GM23338 (cell line): ENCODE measurements at regions not wholly inside any gene's neighbourhood (a gene's known extent, or its start where the extent isn't known, plus 50 kb on each side); places are given as distances from the start of the nearest gene placed in this dataset.

Experiments used
- ATAC-seq: fragments of 200-7000 bp; cut with Tn5 transposase; 3 replicates; pipeline ENCODE4 v1.9.1; 2020
- DNase-seq: peaks from one replicate; pipeline ENCODE4 v3.0.0-alpha.2; 2015; ENCODE audit warnings: low spot score
- H2AFZ ChIP-seq: fragments of 200-600 bp; sonication (generic); 2 replicates; pipeline ENCODE4 v1.8.0; 2016; ENCODE audit warnings: antibody characterized with exemption, mild to moderate bottlenecking, moderate library complexity
- H3F3A ChIP-seq: fragments of 200-600 bp; sonication (generic); replicated peaks from 2 replicates; pipeline ENCODE4 v1.8.0; 2017; ENCODE audit warnings: antibody characterized with exemption, mixed run types, low read depth
- H3K27ac ChIP-seq: fragments of 200-600 bp; sonication (generic); 2 replicates; pipeline ENCODE4 v1.6.1; 2016; ENCODE audit warnings: low read depth
- H3K27me3 ChIP-seq: fragments of 200-600 bp; sonication (generic); 2 replicates; pipeline ENCODE4 v1.8.0; 2016; ENCODE audit warnings: mild to moderate bottlenecking, mixed run types, moderate library complexity; ENCODE audit not compliant: insufficient read depth
- H3K36me3 ChIP-seq: fragments of 200-600 bp; sonication (generic); 2 replicates; pipeline ENCODE4 v1.8.0; 2016; ENCODE audit warnings: mild to moderate bottlenecking; ENCODE audit not compliant: insufficient read depth
- H3K4me1 ChIP-seq: fragments of 200-600 bp; sonication (generic); 2 replicates; pipeline ENCODE4 v1.8.0; 2016; ENCODE audit warnings: mild to moderate bottlenecking, moderate library complexity; ENCODE audit not compliant: insufficient read depth
- H3K4me2 ChIP-seq: fragments of 200-600 bp; sonication (generic); 2 replicates; pipeline ENCODE4 v1.7.1; 2017; ENCODE audit warnings: mixed run types
- H3K4me3 ChIP-seq: fragments of 200-600 bp; sonication (generic); 2 replicates; pipeline ENCODE4 v1.6.1; 2016; ENCODE audit warnings: mixed run types
- H3K79me2 ChIP-seq: fragments of 200-600 bp; sonication (generic); replicated peaks from 2 replicates; pipeline ENCODE4 v1.8.0; 2017; ENCODE audit warnings: mild to moderate bottlenecking; ENCODE audit not compliant: insufficient read depth
- H3K9me2 ChIP-seq: fragments of 200-600 bp; sonication (generic); 2 replicates; pipeline ENCODE4 v1.8.0; 2017; ENCODE audit not compliant: insufficient read depth
- H4K20me1 ChIP-seq: fragments of 200-600 bp; sonication (generic); replicated peaks from 2 replicates; pipeline ENCODE4 v1.8.0; 2017; ENCODE audit warnings: mild to moderate bottlenecking; ENCODE audit not compliant: insufficient read depth
- H3K27ac Mint-ChIP-seq: 2 replicates; pipeline ENCODE4 v1.8.0; 2020; ENCODE audit warnings: inconsistent platforms, mild to moderate bottlenecking, moderate library complexity, mixed read lengths
- H3K27me3 Mint-ChIP-seq: 3 replicates; pipeline ENCODE4 v1.8.0; 2022; ENCODE audit warnings: low read depth, mild to moderate bottlenecking, moderate library complexity, mixed read lengths, inconsistent platforms; ENCODE audit not compliant: insufficient read depth, poor library complexity
- H3K36me3 Mint-ChIP-seq: 3 replicates; pipeline ENCODE4 v1.8.0; 2021; ENCODE audit warnings: low read depth, mild to moderate bottlenecking, inconsistent platforms, moderate library complexity, mixed read lengths
- H3K4me1 Mint-ChIP-seq: 3 replicates; pipeline ENCODE4 v1.8.0; 2020; ENCODE audit warnings: mild to moderate bottlenecking, inconsistent platforms, mixed read lengths
- H3K4me3 Mint-ChIP-seq: 3 replicates; pipeline ENCODE4 v1.8.0; 2021; ENCODE audit warnings: moderate library complexity, mild to moderate bottlenecking, inconsistent platforms, mixed read lengths
- H3K9me3 Mint-ChIP-seq: 3 replicates; pipeline ENCODE4 v1.8.0; 2020; ENCODE audit warnings: moderate library complexity, mild to moderate bottlenecking, inconsistent platforms, mixed read lengths
- EZH2phosphoT487 ChIP-seq: fragments of 200-600 bp; sonication (generic); IDR thresholded peaks from one replicate; pipeline ENCODE4 v1.8.1; 2018; ENCODE audit warnings: antibody characterized with exemption; ENCODE audit not compliant: unreplicated experiment
- JUNB ChIP-seq: IDR thresholded peaks from one replicate; pipeline ENCODE4 v1.6.1; 2016; ENCODE audit warnings: antibody characterized with exemption; ENCODE audit not compliant: unreplicated experiment
- STAT1 ChIP-seq: IDR thresholded peaks from one replicate; pipeline ENCODE4 v1.6.1; 2016; ENCODE audit warnings: antibody characterized with exemption; ENCODE audit not compliant: unreplicated experiment
- ZNF114 ChIP-seq: fragments of 250-450 bp; sonication (Bioruptor Pico); IDR thresholded peaks from 2 replicates; pipeline ENCODE4 v1.5.0; 2020; ENCODE audit warnings: mild to moderate bottlenecking, moderate library complexity
- ZNF331 ChIP-seq: fragments of 250-450 bp; sonication (Bioruptor Pico); IDR thresholded peaks from 2 replicates; pipeline ENCODE4 v1.5.0; 2020; ENCODE audit warnings: low read depth, mild to moderate bottlenecking, moderate library complexity
- TF ChIP-seq, protein P1 (sequence below): fragments of 250-450 bp; sonication (Bioruptor Pico); IDR thresholded peaks from 2 replicates; pipeline ENCODE4 v1.5.0; 2020; ENCODE audit warnings: mild to moderate bottlenecking, moderate library complexity
- TF ChIP-seq, protein P2 (sequence below): IDR thresholded peaks from one replicate; pipeline ENCODE4 v1.6.1; 2018; ENCODE audit warnings: antibody characterized with exemption; ENCODE audit not compliant: unreplicated experiment

DNA sequence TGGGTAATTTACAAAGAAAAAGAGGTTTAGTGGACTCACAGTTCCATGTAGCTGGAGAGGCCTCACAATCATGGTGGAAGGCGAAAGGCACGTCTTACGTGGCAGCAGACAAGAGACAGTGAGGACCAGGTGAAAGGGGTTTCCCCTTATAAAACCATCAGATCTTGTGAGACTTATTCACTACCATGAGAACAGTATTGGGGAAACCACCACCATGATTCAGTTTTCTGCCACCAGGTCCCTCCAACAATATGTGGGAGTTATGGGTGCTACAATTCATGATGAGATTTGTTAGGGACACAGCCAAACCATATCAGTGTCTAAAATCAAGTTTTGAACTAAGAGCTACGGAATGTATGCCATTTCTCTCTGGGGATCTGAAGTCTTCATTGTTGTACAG lies 354.8 kb upstream of the C2CD4B start (continued):
- TF ChIP-seq, protein P1, sequence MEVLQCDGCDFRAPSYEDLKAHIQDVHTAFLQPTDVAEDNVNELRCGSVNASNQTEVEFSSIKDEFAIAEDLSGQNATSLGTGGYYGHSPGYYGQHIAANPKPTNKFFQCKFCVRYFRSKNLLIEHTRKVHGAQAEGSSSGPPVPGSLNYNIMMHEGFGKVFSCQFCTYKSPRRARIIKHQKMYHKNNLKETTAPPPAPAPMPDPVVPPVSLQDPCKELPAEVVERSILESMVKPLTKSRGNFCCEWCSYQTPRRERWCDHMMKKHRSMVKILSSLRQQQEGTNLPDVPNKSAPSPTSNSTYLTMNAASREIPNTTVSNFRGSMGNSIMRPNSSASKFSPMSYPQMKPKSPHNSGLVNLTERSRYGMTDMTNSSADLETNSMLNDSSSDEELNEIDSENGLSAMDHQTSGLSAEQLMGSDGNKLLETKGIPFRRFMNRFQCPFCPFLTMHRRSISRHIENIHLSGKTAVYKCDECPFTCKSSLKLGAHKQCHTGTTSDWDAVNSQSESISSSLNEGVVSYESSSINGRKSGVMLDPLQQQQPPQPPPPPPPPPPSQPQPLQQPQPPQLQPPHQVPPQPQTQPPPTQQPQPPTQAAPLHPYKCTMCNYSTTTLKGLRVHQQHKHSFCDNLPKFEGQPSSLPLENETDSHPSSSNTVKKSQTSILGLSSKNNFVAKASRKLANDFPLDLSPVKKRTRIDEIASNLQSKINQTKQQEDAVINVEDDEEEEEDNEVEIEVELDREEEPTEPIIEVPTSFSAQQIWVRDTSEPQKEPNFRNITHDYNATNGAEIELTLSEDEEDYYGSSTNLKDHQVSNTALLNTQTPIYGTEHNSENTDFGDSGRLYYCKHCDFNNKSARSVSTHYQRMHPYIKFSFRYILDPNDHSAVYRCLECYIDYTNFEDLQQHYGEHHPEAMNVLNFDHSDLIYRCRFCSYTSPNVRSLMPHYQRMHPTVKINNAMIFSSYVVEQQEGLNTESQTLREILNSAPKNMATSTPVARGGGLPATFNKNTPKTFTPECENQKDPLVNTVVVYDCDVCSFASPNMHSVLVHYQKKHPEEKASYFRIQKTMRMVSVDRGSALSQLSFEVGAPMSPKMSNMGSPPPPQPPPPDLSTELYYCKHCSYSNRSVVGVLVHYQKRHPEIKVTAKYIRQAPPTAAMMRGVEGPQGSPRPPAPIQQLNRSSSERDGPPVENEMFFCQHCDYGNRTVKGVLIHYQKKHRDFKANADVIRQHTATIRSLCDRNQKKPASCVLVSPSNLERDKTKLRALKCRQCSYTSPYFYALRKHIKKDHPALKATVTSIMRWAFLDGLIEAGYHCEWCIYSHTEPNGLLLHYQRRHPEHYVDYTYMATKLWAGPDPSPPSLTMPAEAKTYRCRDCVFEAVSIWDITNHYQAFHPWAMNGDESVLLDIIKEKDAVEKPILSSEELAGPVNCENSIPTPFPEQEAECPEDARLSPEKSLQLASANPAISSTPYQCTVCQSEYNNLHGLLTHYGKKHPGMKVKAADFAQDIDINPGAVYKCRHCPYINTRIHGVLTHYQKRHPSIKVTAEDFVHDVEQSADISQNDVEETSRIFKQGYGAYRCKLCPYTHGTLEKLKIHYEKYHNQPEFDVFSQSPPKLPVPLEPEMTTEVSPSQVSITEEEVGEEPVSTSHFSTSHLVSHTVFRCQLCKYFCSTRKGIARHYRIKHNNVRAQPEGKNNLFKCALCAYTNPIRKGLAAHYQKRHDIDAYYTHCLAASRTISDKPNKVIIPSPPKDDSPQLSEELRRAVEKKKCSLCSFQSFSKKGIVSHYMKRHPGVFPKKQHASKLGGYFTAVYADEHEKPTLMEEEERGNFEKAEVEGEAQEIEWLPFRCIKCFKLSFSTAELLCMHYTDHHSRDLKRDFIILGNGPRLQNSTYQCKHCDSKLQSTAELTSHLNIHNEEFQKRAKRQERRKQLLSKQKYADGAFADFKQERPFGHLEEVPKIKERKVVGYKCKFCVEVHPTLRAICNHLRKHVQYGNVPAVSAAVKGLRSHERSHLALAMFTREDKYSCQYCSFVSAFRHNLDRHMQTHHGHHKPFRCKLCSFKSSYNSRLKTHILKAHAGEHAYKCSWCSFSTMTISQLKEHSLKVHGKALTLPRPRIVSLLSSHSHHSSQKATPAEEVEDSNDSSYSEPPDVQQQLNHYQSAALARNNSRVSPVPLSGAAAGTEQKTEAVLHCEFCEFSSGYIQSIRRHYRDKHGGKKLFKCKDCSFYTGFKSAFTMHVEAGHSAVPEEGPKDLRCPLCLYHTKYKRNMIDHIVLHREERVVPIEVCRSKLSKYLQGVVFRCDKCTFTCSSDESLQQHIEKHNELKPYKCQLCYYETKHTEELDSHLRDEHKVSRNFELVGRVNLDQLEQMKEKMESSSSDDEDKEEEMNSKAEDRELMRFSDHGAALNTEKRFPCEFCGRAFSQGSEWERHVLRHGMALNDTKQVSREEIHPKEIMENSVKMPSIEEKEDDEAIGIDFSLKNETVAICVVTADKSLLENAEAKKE (CRISPR knock-in tag): no peak
- TF ChIP-seq ZNF114 (CRISPR knock-in tag) (no peak), STAT1 (no peak)

DNA sequence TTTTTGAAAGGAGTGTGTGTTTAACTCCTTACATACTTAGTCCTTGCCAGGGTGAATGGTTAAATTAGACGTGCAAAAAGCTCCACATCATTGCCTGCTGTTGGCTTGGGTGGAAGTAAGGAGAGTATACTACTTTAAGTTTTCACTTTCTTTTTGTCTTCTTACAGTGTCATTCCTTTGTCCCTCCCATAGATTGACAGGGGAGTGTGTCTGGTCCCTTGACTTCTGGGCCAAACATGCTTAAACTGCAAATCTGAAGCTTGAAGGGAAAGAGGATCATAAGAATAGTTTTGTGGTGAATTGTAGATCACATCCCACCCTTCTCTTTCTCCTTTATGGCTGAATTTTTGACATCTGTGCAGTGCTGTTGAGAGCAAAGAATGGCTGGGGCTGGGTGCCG lies 355.8 kb upstream of the C2CD4B start:
- Histone ChIP-seq H3K4me2 (peak overlapping the region; percentile 48; the same call in 1 of the 2 replicates), H4K20me1 (no peaks in the 10 kb centered on the region; the same call in 1 of the 2 replicates), H2AFZ (no peak overlapping the region), H3K9me2 (no peaks in the 10 kb centered on the region), H3K4me3 (0 out of 2 replicates have a peak overlapping the region, but pooled peaks have one; percentile 18), H3K36me3 (no peaks in the 10 kb centered on the region), H3K27ac (peak overlapping the region; percentile 43; the same call in 1 of the 2 replicates), H3F3A (no peaks in the 10 kb centered on the region), H3K27me3 (no peaks in the 10 kb centered on the region), H3K4me1 (peaks cover 24% of the 10 kb centered on the region), H3K79me2 (no peaks in the 10 kb centered on the region; the same call in 1 of the 2 replicates)
- H3K4me3 Mint-ChIP-seq: no peak overlapping the region
- no peak; the same call in 1 of the 3 replicates for ATAC-seq
- H3K4me1 Mint-ChIP-seq: peaks cover 35% of the 10 kb centered on the region
- DNase-seq: no peak
- no peaks in the 10 kb centered on the region for H3K27me3 Mint-ChIP-seq
- H3K9me3 Mint-ChIP-seq: no peaks in the 10 kb centered on the region
- no peaks in the 10 kb centered on the region for H3K36me3 Mint-ChIP-seq
- peak overlapping the region; percentile 68; the same call in 1 of the 2 replicates for H3K27ac Mint-ChIP-seq
- no peak for TF ChIP-seq STAT1
- TF ChIP-seq EZH2phosphoT487: no peak
- TF ChIP-seq, protein P2, sequence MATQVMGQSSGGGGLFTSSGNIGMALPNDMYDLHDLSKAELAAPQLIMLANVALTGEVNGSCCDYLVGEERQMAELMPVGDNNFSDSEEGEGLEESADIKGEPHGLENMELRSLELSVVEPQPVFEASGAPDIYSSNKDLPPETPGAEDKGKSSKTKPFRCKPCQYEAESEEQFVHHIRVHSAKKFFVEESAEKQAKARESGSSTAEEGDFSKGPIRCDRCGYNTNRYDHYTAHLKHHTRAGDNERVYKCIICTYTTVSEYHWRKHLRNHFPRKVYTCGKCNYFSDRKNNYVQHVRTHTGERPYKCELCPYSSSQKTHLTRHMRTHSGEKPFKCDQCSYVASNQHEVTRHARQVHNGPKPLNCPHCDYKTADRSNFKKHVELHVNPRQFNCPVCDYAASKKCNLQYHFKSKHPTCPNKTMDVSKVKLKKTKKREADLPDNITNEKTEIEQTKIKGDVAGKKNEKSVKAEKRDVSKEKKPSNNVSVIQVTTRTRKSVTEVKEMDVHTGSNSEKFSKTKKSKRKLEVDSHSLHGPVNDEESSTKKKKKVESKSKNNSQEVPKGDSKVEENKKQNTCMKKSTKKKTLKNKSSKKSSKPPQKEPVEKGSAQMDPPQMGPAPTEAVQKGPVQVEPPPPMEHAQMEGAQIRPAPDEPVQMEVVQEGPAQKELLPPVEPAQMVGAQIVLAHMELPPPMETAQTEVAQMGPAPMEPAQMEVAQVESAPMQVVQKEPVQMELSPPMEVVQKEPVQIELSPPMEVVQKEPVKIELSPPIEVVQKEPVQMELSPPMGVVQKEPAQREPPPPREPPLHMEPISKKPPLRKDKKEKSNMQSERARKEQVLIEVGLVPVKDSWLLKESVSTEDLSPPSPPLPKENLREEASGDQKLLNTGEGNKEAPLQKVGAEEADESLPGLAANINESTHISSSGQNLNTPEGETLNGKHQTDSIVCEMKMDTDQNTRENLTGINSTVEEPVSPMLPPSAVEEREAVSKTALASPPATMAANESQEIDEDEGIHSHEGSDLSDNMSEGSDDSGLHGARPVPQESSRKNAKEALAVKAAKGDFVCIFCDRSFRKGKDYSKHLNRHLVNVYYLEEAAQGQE: no peak
- no peak for TF ChIP-seq JUNB
- TF ChIP-seq ZNF331 (CRISPR knock-in tag): no peak
